ENCODE measurements at regions not wholly inside any gene's neighbourhood (a gene's known extent, or its start where the extent isn't known, plus 50 kb on each side); places are given as distances from the start of the nearest gene placed in this dataset.

GRCh38 chr11:116445108-116446047 lies 327.4 kb downstream of the BUD13 start:
- no peak for TF ChIP-seq ZNF331 (CRISPR knock-in tag; IDR thresholded peaks at IDR 0.05; ENCODE audit: low read depth)
- no peak for TF ChIP-seq STAT1 (IDR thresholded peaks at IDR 0.05; ENCODE audit: unreplicated experiment)
- 0 out of 2 replicates have a peak, but pooled peaks have one; percentile 17 for TF ChIP-seq POLR2AphosphoS5 (IDR thresholded peaks at IDR 0.05; ENCODE audit: low read depth)
- peak; percentile 13; the same call in 1 of the 2 replicates for TF ChIP-seq CREB1 (CRISPR knock-in tag; IDR thresholded peaks at IDR 0.05; ENCODE audit: low read depth)
- peak; percentile 99 for TF ChIP-seq NANOG (IDR thresholded peaks at IDR 0.05; ENCODE audit: borderline replicate concordance)
- TF ChIP-seq EZH2phosphoT487 (IDR thresholded peaks at IDR 0.05; ENCODE audit: unreplicated experiment) = no peak
- TF ChIP-seq ETS1 (IDR thresholded peaks at IDR 0.05) = no peak
- TF ChIP-seq ZNF462 (CRISPR knock-in tag; IDR thresholded peaks at IDR 0.05) = peak; percentile 16
- Histone ChIP-seq H2AFZ (no peak overlapping the region), H3F3A (replicated peaks; ENCODE audit: low read depth) (peaks cover 5% of the 10 kb centered on the region), H4K20me1 (replicated peaks; ENCODE audit: insufficient read depth) (no peaks in the 10 kb centered on the region), H3K27ac (ENCODE audit: low read depth) (peak overlapping the region; percentile 74), H3K27me3 (ENCODE audit: insufficient read depth) (no peaks in the 10 kb centered on the region), H3K9me2 (ENCODE audit: insufficient read depth) (no peaks in the 10 kb centered on the region), H3K36me3 (ENCODE audit: insufficient read depth) (peaks cover 21% of the 10 kb centered on the region), H3K79me2 (replicated peaks; ENCODE audit: insufficient read depth) (peaks cover 37% of the 10 kb centered on the region), H3K4me1 (ENCODE audit: insufficient read depth) (peaks cover 36% of the 10 kb centered on the region), H3K4me2 (peak overlapping the region; percentile 60), H3K4me3 (peak overlapping the region; percentile 21)
- peak; percentile 94 for ATAC-seq
- H3K9me3 Mint-ChIP-seq = peaks cover 58% of the 10 kb centered on the region
- H3K36me3 Mint-ChIP-seq (ENCODE audit: low read depth) = peaks cover 55% of the 10 kb centered on the region
- peak; percentile 88 for DNase-seq (ENCODE audit: low spot score)
- H3K27ac Mint-ChIP-seq = peak overlapping the region; percentile 82
- H3K27me3 Mint-ChIP-seq (ENCODE audit: insufficient read depth, low read depth, poor library complexity) = peaks cover 9% of the 10 kb centered on the region
- peaks cover 31% of the 10 kb centered on the region for H3K4me1 Mint-ChIP-seq
- H3K4me3 Mint-ChIP-seq = peak overlapping the region; percentile 52
